WTC11 (cell line): ENCODE measurements at regions not wholly inside any gene's neighbourhood (a gene's known extent, or its start where the extent isn't known, plus 50 kb on each side); places are given as distances from the start of the nearest gene placed in this dataset.

Experiments
- ATAC-seq: fragments of 200-7000 bp; cut with Tn5 transposase; 2 replicates; pipeline ENCODE4 v1.10.0; 2021; ENCODE audit warnings: mild to moderate bottlenecking, moderate library complexity
- CTCF ChIA-PET: fragments of 300-600 bp; sonication (Branson Sonifier 250); formaldehyde crosslinking; loops from one replicate; lab custom pipeline; 2021; ENCODE audit warnings: antibody characterized with exemption; lab: Charles Lee
- POLR2A ChIA-PET: fragments of 350-600 bp; sonication (Branson Sonifier 250); formaldehyde crosslinking; loops from one replicate; lab custom pipeline; 2021; ENCODE audit warnings: antibody characterized with exemption; lab: Charles Lee
- DNase-seq: peaks from one replicate; pipeline ENCODE4 v3.0.0; 2021; ENCODE audit warnings: low spot score
- H3K27ac Mint-ChIP-seq: 2 replicates; pipeline ENCODE4 v1.8.0; 2021; ENCODE audit warnings: mixed read lengths
- H3K27me3 Mint-ChIP-seq: 2 replicates; pipeline ENCODE4 v1.8.0; 2021; ENCODE audit warnings: low read depth, mild to moderate bottlenecking, moderate library complexity, mixed read lengths
- H3K36me3 Mint-ChIP-seq: 2 replicates; pipeline ENCODE4 v1.8.0; 2021; ENCODE audit warnings: mixed read lengths
- H3K4me1 Mint-ChIP-seq: 2 replicates; pipeline ENCODE4 v1.8.0; 2022; ENCODE audit warnings: mixed read lengths
- H3K4me3 Mint-ChIP-seq: 2 replicates; pipeline ENCODE4 v1.8.0; 2021; ENCODE audit warnings: mild to moderate bottlenecking, moderate library complexity, mixed read lengths
- H3K9me3 Mint-ChIP-seq: 2 replicates; pipeline ENCODE4 v1.8.0; 2021; ENCODE audit warnings: mixed read lengths
- ESRRA ChIP-seq: sonication (generic); formaldehyde crosslinking; IDR thresholded peaks from 2 replicates; pipeline ENCODE4 v1.8.1; 2022; ENCODE audit warnings: mild to moderate bottlenecking, missing genetic modification reagents, borderline replicate concordance
- GABPB1 ChIP-seq: sonication (generic); formaldehyde crosslinking; IDR thresholded peaks from 2 replicates; pipeline ENCODE4 v1.8.1; 2023; ENCODE audit warnings: mild to moderate bottlenecking, missing genetic modification reagents
- GRHL2 ChIP-seq: fragments of 250-450 bp; sonication (Bioruptor Pico); IDR thresholded peaks from 2 replicates; pipeline ENCODE4 v1.8.0; 2022; ENCODE audit warnings: mild to moderate bottlenecking, moderate library complexity; ENCODE audit not compliant: insufficient replicate concordance, severe bottlenecking
- KAT7 ChIP-seq: sonication (generic); formaldehyde crosslinking; IDR thresholded peaks from 2 replicates; pipeline ENCODE4 v1.8.1; 2023; ENCODE audit warnings: missing genetic modification reagents, mild to moderate bottlenecking, borderline replicate concordance
- NFE2L1 ChIP-seq: sonication (generic); formaldehyde crosslinking; IDR thresholded peaks from 2 replicates; pipeline ENCODE4 v1.8.1; 2023; ENCODE audit warnings: missing genetic modification reagents
- NR2C2 ChIP-seq: sonication (generic); formaldehyde crosslinking; IDR thresholded peaks from 2 replicates; pipeline ENCODE4 v1.8.0; 2022; ENCODE audit warnings: mild to moderate bottlenecking, missing genetic modification reagents
- RELA ChIP-seq: sonication (generic); formaldehyde crosslinking; IDR thresholded peaks from 2 replicates; pipeline ENCODE4 v1.8.1; 2022; ENCODE audit warnings: missing genetic modification reagents, mild to moderate bottlenecking, borderline replicate concordance
- STAT6 ChIP-seq: sonication (generic); formaldehyde crosslinking; conservative IDR thresholded peaks from 2 replicates; pipeline ENCODE4 v1.8.1; 2023; ENCODE audit warnings: mild to moderate bottlenecking, low read depth, missing genetic modification reagents, moderate library complexity
- USF1 ChIP-seq: sonication (generic); formaldehyde crosslinking; IDR thresholded peaks from 2 replicates; pipeline ENCODE4 v1.8.0; 2022; ENCODE audit warnings: mild to moderate bottlenecking, missing genetic modification reagents
- ZNF121 ChIP-seq: sonication (generic); formaldehyde crosslinking; IDR thresholded peaks from 2 replicates; pipeline ENCODE4 v1.8.0; 2023; ENCODE audit warnings: missing genetic modification reagents
- ZNF416 ChIP-seq: fragments of 250-450 bp; sonication (Bioruptor Pico); IDR thresholded peaks from 2 replicates; pipeline ENCODE4 v1.9.0; 2021; ENCODE audit warnings: mild to moderate bottlenecking, inconsistent platforms
- ZNF532 ChIP-seq: fragments of 250-450 bp; sonication (Bioruptor Pico); IDR thresholded peaks from 2 replicates; pipeline ENCODE4 v1.9.0; 2021; ENCODE audit warnings: mild to moderate bottlenecking, borderline replicate concordance
- TF ChIP-seq, protein P1 (sequence below): sonication (generic); formaldehyde crosslinking; IDR thresholded peaks from 2 replicates; pipeline ENCODE4 v1.8.1; 2023; ENCODE audit warnings: mild to moderate bottlenecking, missing genetic modification reagents

GRCh38 chr7:41517771-41518170, 185.1 kb downstream of the INHBA start (continued):
- TF ChIP-seq RELA (CRISPR knock-in tag) (no peak), NR2C2 (CRISPR knock-in tag) (no peak)
- TF ChIP-seq, protein P1, sequence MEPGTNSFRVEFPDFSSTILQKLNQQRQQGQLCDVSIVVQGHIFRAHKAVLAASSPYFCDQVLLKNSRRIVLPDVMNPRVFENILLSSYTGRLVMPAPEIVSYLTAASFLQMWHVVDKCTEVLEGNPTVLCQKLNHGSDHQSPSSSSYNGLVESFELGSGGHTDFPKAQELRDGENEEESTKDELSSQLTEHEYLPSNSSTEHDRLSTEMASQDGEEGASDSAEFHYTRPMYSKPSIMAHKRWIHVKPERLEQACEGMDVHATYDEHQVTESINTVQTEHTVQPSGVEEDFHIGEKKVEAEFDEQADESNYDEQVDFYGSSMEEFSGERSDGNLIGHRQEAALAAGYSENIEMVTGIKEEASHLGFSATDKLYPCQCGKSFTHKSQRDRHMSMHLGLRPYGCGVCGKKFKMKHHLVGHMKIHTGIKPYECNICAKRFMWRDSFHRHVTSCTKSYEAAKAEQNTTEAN (CRISPR knock-in tag): no peak

GRCh38 chr7:41508755-41509154, 194.1 kb downstream of the INHBA start:
- H3K36me3 Mint-ChIP-seq: no peaks in the 10 kb centered on the region
- DNase-seq (no peak), ATAC-seq (no peak)
- TF ChIP-seq GRHL2 (CRISPR knock-in tag) (no peak), USF1 (no peak), ESRRA (CRISPR knock-in tag) (no peak), NFE2L1 (CRISPR knock-in tag) (no peak), STAT6 (CRISPR knock-in tag) (no peak), ZNF121 (CRISPR knock-in tag) (no peak), ZNF532 (CRISPR knock-in tag) (no peak), GABPB1 (CRISPR knock-in tag) (no peak), ZNF416 (CRISPR knock-in tag) (no peak), KAT7 (CRISPR knock-in tag) (no peak)
- TF ChIP-seq, protein P1 (CRISPR knock-in tag): no peak
- H3K4me1 Mint-ChIP-seq: peaks cover 11% of the 10 kb centered on the region
- no peak overlapping the region for H3K27ac Mint-ChIP-seq
- peaks cover 5% of the 10 kb centered on the region for H3K9me3 Mint-ChIP-seq
- H3K4me3 Mint-ChIP-seq: no peak overlapping the region
- H3K27me3 Mint-ChIP-seq: no peaks in the 10 kb centered on the region
- ChIA-PET CTCF (interaction anchor here (1.6 kb wide), 1 partner anchor 202 kb away, joined by 4 read pairs; no protein-coding TSS in a partner anchor), POLR2A (no interaction called here)
